NCI-H524 treated with DMSO at 0.1 percent for 48 hours (cell line): ENCODE measurements at regions not wholly inside any gene's neighbourhood (a gene's known extent, or its start where the extent isn't known, plus 50 kb on each side); places are given as distances from the start of the nearest gene placed in this dataset.

Experiments
- DNase-seq: peaks from one replicate; lab custom pipeline; 2025; lab: John Stamatoyannopoulos, UW

DNA sequence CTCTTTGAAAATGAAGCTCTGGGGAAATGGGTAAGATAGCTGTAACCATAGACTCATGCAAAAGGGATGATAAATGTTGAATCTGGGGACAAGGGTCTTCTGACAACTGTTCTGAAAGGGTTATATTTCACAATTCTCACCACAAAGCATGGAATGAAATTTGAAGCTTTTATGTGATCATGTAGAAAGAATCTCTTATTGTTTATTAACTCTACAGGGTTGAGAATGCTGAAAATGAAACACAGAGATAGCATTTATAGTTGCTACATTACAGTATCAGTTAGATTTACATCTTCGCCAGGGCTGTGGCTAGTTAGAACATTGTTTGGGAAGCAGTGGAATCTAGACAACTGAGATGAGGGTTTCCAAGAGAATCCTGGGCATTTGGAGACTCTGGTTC is 97.4 kb upstream of the LHCGR start:
- no peak for DNase-seq

DNA sequence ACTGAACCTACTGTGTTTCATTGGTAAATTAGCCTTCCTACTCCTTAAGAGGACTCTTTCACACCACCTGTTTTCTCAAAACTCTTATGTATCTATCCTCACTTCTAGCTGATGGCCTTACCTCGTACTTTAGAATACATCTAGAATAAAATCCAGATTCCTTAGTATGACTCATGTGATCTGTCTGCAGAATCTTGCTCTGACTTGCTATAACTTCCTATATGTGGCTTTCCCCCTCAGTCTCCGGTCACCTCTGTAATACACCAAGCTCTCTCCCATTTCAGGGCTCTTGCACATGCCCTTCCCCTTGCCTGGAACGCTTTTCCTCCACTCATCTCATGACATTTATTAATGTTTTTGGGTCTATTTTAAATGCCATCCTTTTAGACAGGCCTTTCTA is 95.6 kb upstream of the LHCGR start:
- DNase-seq = no peak

DNA sequence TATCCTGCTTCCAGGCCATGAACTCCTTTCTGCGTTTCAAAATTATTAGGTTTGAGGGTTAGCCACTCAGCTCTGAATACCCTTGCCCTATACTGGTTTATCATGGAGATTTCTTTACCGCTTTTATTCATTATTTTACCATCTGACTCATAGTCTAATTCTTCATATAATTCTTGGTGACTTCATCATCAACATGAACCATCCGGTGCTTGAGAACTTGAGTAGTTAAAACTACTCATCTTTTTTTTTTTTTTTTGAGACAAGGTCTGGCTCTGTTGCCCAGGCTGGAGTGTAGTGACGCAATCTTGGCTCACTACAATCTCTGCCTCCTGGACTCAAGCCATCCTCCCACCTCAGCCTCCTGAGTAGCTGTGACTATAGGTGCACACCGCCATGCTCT is 94.2 kb upstream of the LHCGR start:
- DNase-seq = no peak

DNA sequence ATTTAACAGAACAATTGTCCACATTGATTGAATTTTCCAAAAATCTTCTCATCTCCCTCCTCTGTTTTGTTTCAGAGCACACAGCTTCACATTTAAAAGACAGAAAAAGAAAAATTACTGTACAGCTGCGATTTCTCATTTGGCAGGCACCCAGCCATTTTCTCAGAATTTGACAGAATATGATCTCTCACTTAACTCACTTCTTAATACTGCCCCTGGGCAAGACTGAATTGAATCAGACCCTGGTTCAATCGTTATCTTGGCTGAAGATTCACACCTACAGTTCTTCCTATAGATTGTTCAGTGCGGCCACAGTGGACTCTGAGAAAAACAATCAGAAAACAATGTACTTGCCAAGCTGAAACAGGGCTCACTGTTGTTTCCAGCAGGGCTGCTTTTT is 90.2 kb upstream of the LHCGR start:
- DNase-seq = no peak

DNA sequence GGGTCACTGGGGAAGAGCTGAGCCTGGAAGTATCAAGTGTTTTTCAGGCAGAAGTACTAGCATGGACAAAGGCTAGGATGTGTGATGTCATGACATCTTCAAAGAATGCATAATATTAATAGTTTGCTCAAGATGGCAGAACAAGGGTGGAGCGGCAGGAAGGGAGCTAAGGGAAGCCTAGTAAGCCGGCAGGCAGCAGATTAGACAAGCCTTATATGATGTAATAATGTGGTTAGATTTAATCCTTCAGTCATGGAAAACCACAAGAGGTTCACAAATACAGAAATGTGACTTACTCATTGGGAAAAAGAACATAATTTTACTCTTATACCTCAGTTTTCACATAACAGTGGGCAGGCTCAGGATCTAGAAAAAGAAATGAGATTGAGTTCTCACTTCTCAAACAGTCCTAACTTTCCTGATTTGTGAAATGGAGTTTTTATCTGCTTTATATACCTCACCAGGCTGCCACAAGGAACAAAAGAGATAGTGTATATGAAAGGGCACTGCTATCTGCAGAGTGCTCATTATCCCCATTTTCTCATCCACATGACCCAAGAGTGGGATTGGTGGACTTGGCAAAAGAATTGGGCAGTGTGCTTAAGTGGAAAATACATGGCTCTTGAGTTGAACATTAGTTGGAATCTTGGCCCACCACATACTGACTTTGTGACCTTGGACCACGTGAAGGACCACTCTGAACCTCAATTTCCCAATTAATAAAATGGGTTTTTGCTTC is 89.1 kb upstream of the LHCGR start:
- no peak for DNase-seq

DNA sequence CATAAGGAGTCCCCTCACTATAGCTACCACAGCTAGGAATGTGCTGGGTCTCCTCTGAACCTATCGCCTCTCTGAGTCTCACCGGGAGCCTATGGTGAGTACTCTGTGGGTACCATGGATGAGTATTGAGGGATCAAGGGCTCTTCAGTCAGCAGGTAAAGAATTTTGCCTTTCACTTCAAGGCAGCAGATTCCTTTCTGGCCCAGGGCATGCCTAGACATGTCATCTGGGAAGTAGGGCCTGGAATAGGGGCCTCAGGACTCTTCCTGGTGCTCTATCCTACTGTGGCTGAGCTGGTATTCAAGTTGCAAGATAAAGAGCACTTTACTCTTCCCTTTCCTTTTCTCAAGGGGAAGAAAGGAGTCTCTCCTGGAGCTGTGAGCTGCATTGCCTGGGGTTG is 85.6 kb upstream of the LHCGR start:
- DNase-seq = no peak

DNA sequence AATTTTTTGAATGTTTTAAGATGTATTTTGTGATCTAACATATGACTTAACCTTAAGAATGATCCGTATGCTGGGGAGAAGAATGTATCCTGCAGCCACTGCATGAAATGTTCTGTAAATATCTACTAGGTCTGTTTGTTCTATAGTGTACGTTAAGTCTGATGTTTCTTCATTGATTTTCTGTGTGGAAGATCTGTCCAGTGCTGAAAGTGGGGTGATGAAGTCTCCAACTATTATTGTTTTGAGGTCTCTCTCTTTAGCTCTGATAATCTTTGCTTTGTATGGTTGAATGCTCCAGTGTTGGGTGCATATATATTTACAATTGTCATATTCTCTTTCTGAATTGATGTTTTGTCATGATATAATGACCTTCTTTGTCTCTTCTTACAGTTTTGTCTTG is 82.5 kb upstream of the LHCGR start:
- no peak for DNase-seq

DNA sequence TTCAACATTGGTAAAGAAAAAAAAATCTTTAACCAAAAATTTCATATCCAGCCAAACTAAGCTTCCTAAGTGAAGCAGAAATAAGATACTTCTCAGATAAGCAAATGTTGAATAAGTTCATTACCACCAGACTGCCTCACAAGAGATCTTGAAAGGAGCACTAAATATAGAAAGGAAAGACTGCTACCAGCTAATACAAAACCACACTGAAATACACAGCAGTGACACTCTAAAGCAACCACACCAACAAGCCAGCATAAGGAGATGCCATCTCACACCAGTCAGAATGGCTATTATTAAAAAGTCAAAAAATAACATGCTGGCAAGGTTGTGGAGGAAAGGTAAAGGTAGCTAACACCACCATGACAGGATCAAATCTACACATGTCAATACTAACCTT is 74.0 kb upstream of the LHCGR start:
- DNase-seq = no peak

DNA sequence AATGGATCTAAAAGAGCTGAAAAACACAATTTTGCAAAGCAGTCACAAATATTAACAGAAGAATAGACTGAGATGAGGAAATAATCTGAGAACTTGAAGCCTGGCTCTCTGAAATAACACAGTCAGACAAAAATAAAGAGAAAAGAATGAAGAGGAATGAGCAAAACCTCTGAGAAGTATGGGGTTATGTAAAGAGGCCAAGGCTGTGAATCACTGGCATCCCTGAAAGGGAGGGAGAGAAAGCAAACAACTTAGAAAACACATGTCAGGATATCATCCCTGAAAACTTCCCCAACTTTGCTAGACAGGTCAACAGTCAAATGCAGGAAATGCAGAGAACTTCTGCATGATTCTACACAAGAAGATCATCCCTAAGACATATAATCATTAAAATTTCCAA is 73.5 kb upstream of the LHCGR start:
- DNase-seq = no peak

DNA sequence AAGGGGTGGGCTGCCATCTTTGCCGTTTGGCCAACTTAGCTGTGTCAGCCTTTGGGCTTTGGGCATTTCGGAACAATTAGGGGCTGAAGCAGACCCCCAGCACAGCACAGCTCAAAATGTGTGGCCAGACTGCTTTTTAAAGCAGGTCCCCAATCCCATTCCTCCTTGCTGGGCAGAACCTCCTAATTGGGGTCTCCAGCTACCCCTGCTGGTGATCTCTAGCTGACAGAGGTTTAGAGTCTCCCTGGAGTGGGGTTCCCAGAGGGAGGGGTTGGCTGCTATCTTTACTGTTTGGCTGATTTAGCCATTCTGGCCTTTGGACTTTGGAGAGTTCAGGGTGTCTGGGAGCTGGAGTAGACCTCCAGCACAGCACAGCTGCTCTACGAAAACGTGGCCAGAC is 71.5 kb upstream of the LHCGR start:
- DNase-seq = no peak

DNA sequence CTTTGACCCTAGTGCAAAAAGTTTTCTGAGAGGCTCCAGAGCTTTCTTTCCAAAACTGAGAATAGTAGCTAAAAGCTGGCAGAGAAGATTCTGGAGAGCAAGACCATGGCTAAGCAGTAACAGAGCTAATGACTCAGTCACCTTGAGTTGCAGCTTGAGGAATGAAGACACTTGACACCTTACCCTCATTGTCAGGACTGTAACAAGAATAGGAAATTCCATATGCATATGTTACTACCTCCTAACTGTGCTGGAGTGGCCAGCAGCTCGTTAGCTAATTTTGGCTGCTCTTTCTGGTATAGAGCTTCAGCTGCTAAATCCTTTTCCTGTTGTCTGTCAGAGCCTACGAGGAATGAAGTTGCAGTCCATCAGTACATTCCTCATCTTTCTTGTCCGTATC is 68.6 kb upstream of the LHCGR start:
- DNase-seq = no peak

DNA sequence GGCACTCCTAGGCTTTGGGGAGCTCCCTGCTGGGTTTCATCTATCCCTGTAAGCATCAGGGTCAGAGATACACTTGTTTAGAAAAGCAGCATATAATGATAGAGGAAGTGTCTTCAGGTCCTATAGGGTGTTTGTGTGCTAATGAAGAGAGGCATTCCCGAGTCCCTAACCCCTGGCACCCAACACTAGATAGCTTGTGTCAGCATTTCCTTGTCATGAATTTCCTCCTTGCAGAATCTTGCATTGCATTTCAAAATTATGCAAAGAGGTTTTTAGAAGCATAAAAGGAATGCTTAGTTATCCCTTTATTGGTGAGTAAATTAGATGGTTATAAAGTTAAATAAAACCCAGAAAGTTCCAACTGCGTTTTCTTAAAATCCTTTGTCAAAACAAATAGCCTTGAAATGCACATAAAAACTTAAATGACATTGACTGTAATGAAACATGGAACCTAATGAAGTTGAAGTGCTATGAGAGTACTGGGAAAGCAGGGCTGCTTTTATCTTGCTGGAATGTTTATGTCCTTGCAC is 63.7 kb upstream of the LHCGR start:
- DNase-seq = no peak

DNA sequence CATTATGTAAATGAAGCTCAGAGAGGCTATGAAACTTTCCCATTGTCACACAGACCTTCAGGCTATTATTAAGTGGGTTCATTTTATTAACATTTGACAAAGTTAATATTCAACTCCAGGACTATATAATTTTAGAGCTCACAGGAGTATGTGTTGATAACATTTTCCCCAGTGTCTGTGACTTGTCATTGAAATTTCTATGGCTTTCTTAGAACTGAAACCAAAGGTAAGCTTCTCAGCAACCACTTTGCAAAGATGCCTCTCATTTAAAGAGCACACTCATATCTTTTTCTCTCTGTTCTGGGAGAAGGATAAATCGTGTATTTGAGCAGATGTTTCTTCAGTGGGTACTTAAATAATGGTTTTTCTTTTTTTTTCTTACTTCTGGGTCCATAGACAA is 61.8 kb upstream of the LHCGR start:
- no peak for DNase-seq

DNA sequence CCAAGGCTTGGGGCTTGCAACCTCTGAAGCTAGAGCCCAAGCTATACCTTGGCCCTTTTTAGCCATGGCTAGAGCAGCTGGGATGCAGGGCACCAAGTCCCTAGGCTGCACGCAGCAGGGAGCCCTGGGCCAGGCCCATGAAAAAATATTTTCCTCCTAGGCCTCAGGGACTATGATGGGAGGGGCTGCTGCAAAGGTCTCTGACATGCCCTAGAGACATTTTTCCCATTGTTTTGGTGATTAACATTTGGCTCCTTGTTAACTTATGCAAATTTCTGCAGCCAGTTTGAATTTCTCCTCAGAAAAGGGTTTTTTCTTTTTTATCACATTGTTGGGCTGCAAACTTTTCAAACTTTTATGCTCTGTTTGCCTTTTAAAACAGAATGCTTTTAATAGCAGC is 56.9 kb upstream of the LHCGR start:
- no peak for DNase-seq

DNA sequence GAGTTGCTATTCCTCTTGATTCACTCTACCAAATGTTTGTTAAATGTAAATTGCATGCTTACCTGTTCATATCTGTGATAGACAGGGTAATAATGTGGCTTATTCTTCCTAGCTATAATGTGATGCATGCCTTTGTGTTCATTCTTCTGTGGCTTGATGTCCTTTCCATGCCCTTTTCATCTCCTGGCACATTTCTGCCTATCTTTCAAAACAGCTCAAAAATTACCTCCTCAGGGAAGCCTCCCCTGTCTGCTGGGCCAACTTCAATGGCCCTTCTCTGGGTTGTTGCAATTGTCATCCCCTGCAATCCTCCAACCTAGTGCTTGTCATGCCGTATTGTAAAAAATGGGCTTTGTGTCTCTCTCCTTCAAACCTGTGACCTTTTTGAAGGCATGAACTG is 52.8 kb upstream of the LHCGR start:
- no peak for DNase-seq
